ENCODE measurements at regions not wholly inside any gene's neighbourhood (a gene's known extent, or its start where the extent isn't known, plus 50 kb on each side); places are given as distances from the start of the nearest gene placed in this dataset.

- TF ChIP-seq LEF1 (IDR thresholded peaks at IDR 0.05; ENCODE audit: borderline replicate concordance) (no peak), SP1 (IDR thresholded peaks at IDR 0.05) (no peak), ARNT (IDR thresholded peaks at IDR 0.05) (no peak), PKNOX1 (IDR thresholded peaks at IDR 0.05) (no peak), CTBP1 (IDR thresholded peaks at IDR 0.05; ENCODE audit: borderline replicate concordance) (no peak), HDGF (IDR thresholded peaks at IDR 0.05; ENCODE audit: borderline replicate concordance) (no peak), BHLHE40 (IDR thresholded peaks at IDR 0.05; ENCODE audit: borderline replicate concordance) (no peak), FOXK2 (IDR thresholded peaks at IDR 0.05) (no peak), FOXA1 (IDR thresholded peaks at IDR 0.05) (no peak), SUZ12 (IDR thresholded peaks at IDR 0.05) (no peak), ELF4 (IDR thresholded peaks at IDR 0.05) (no peak), TARDBP (IDR thresholded peaks at IDR 0.05) (no peak), L3MBTL2 (conservative IDR thresholded peaks at IDR 0.05) (no peak), ZNF384 (IDR thresholded peaks at IDR 0.05) (no peak)
- ChIA-PET POLR2A (no interaction called here), CTCF (interaction anchor here (0.9 kb wide), 1 partner anchor 172 kb away, joined by 3 read pairs; no protein-coding TSS in a partner anchor)
- DNase-seq (ENCODE audit: extremely low spot score), result no peak
These were observed 175.7 kb upstream of the POU3F3 start for GRCh38 chr2:104678181-104678580.

- no peak for TF ChIP-seq PKNOX1 (IDR thresholded peaks at IDR 0.05)
- no peak for TF ChIP-seq ELF4 (IDR thresholded peaks at IDR 0.05)
- no peak for TF ChIP-seq ARNT (IDR thresholded peaks at IDR 0.05)
- no peak for TF ChIP-seq FOXA1 (IDR thresholded peaks at IDR 0.05)
- TF ChIP-seq BHLHE40 (IDR thresholded peaks at IDR 0.05; ENCODE audit: borderline replicate concordance), result no peak
- no peak for TF ChIP-seq FOXK2 (IDR thresholded peaks at IDR 0.05)
- CTCF ChIA-PET, result no interaction called here
- POLR2A ChIA-PET, result no interaction called here
- no peak for DNase-seq (ENCODE audit: extremely low spot score)
These were observed 168.3 kb upstream of the POU3F3 start for GRCh38 chr2:104685591-104685990.

GRCh38 chr2:104687147-104687546 lies 166.8 kb upstream of the POU3F3 start:
- CTCF ChIA-PET, result no interaction called here
- TF ChIP-seq HDGF (IDR thresholded peaks at IDR 0.05; ENCODE audit: borderline replicate concordance) (no peak), CTBP1 (IDR thresholded peaks at IDR 0.05; ENCODE audit: borderline replicate concordance) (no peak), ARNT (IDR thresholded peaks at IDR 0.05) (no peak), BHLHE40 (IDR thresholded peaks at IDR 0.05; ENCODE audit: borderline replicate concordance) (no peak), FOXA1 (IDR thresholded peaks at IDR 0.05) (no peak)
- POLR2A ChIA-PET, result no interaction called here
- DNase-seq (ENCODE audit: extremely low spot score), result no peak

- TF ChIP-seq PKNOX1 (IDR thresholded peaks at IDR 0.05) (no peak), CTBP1 (IDR thresholded peaks at IDR 0.05; ENCODE audit: borderline replicate concordance) (no peak), ELF4 (IDR thresholded peaks at IDR 0.05) (no peak), TARDBP (IDR thresholded peaks at IDR 0.05) (no peak), NFRKB (IDR thresholded peaks at IDR 0.05) (no peak), SP1 (IDR thresholded peaks at IDR 0.05) (no peak), L3MBTL2 (conservative IDR thresholded peaks at IDR 0.05) (no peak), ZNF384 (IDR thresholded peaks at IDR 0.05) (no peak), HDGF (IDR thresholded peaks at IDR 0.05; ENCODE audit: borderline replicate concordance) (no peak), FOXM1 (IDR thresholded peaks at IDR 0.05; ENCODE audit: borderline replicate concordance) (no peak), BHLHE40 (IDR thresholded peaks at IDR 0.05; ENCODE audit: borderline replicate concordance) (no peak), SUZ12 (IDR thresholded peaks at IDR 0.05) (no peak), ARNT (IDR thresholded peaks at IDR 0.05) (no peak), FOXA1 (IDR thresholded peaks at IDR 0.05) (no peak), FOXK2 (IDR thresholded peaks at IDR 0.05) (no peak), LEF1 (IDR thresholded peaks at IDR 0.05; ENCODE audit: borderline replicate concordance) (no peak)
- CTCF ChIA-PET, result interaction anchor here (0.6 kb wide), 1 partner anchor 19 kb away, joined by 3 read pairs; no protein-coding TSS in a partner anchor
- POLR2A ChIA-PET, result no interaction called here
- DNase-seq (ENCODE audit: extremely low spot score), result no peak
These were observed 163.5 kb upstream of the POU3F3 start for GRCh38 chr2:104690255-104690984.

GRCh38 chr2:104698276-104698675 lies 155.6 kb upstream of the POU3F3 start:
- ChIA-PET CTCF (no interaction called here), POLR2A (no interaction called here)
- DNase-seq (ENCODE audit: extremely low spot score), result no peak
- TF ChIP-seq LEF1 (IDR thresholded peaks at IDR 0.05; ENCODE audit: borderline replicate concordance) (no peak), ZNF384 (IDR thresholded peaks at IDR 0.05) (no peak), ELF4 (IDR thresholded peaks at IDR 0.05) (no peak), FOXK2 (IDR thresholded peaks at IDR 0.05) (no peak), HDGF (IDR thresholded peaks at IDR 0.05; ENCODE audit: borderline replicate concordance) (no peak), NFRKB (IDR thresholded peaks at IDR 0.05) (no peak)

GRCh38 chr2:104701411-104701911 lies 152.5 kb upstream of the POU3F3 start:
- ChIA-PET CTCF (no interaction called here), POLR2A (no interaction called here)
- DNase-seq (ENCODE audit: extremely low spot score), result no peak
- TF ChIP-seq LEF1 (IDR thresholded peaks at IDR 0.05; ENCODE audit: borderline replicate concordance) (no peak), BHLHE40 (IDR thresholded peaks at IDR 0.05; ENCODE audit: borderline replicate concordance) (no peak), CTBP1 (IDR thresholded peaks at IDR 0.05; ENCODE audit: borderline replicate concordance) (no peak), SUZ12 (IDR thresholded peaks at IDR 0.05) (no peak), NFRKB (IDR thresholded peaks at IDR 0.05) (no peak), ELF4 (IDR thresholded peaks at IDR 0.05) (no peak), ARNT (IDR thresholded peaks at IDR 0.05) (no peak), SP1 (IDR thresholded peaks at IDR 0.05) (no peak), HDGF (IDR thresholded peaks at IDR 0.05; ENCODE audit: borderline replicate concordance) (no peak), FOXA1 (IDR thresholded peaks at IDR 0.05) (no peak)
